ENCODE measurements at regions not wholly inside any gene's neighbourhood (a gene's known extent, or its start where the extent isn't known, plus 50 kb on each side); places are given as distances from the start of the nearest gene placed in this dataset.

GRCh38 chr5:71789746-71790145 lies 70.7 kb downstream of the CARTPT start:
- TF ChIP-seq CTCF (IDR thresholded peaks at IDR 0.05) (no peak), POLR2A (IDR thresholded peaks at IDR 0.05) (no peak)
